ENCODE measurements at regions not wholly inside any gene's neighbourhood (a gene's known extent, or its start where the extent isn't known, plus 50 kb on each side); places are given as distances from the start of the nearest gene placed in this dataset.
"Not testable (repeated sequence)": the region's sequence is repeated elsewhere in the genome, so short reads cannot be mapped to it uniquely, and the experiment has no call there.

- Histone ChIP-seq H3K4me3 (no peak overlapping the region), H3K27me3 (no peaks in the 10 kb centered on the region), H3K36me3 (no peaks in the 10 kb centered on the region), H3K27ac (peak overlapping the region; percentile 85 to 93 (median 92)), H3K9me3 (no peaks in the 10 kb centered on the region), H3K4me1 (peaks cover 52 to 59% of the 10 kb centered on the region in 2 donors)
- peak in 1 of 2 donors; percentile 5 for TF ChIP-seq POLR2A (IDR thresholded peaks at IDR 0.05)
- no peak for TF ChIP-seq CTCF (IDR thresholded peaks at IDR 0.05 in 4 of 5, conservative IDR thresholded peaks at IDR 0.05 in 1 of 5)
- intact Hi-C loops (cut with DNase I; ENCODE audit: low total_unique reads) (loop anchor here (5.0 to 10.0 kb wide), 2 partner anchors 120 to 1622 kb away; no protein-coding TSS in a partner anchor), in situ Hi-C loops (cut with MboI; ENCODE audit: low sequenced_read_pairs in 4 of 4) (no loop called here)
- ATAC-seq (peak; percentile 7 to 54), DNase-seq (no peak)
These were observed 67.9 kb upstream of the SLC35C1 start for GRCh38 chr11:45737056-45737455.

- ATAC-seq = peak; percentile 76 to 78
- H3K27ac ChIP-seq = peak overlapping the region; percentile 85 to 93 (median 92)
- peaks cover 52 to 59% of the 10 kb centered on the region in 2 donors for H3K4me1 ChIP-seq
- intact Hi-C loops (cut with DNase I; ENCODE audit: low total_unique reads) (loop anchor here (1.0 to 10.0 kb wide), 3 partner anchors 68 to 1622 kb away; no protein-coding TSS in a partner anchor), in situ Hi-C loops (cut with MboI; ENCODE audit: low sequenced_read_pairs in 4 of 4) (no loop called here)
- no peaks in the 10 kb centered on the region for H3K36me3 ChIP-seq
- H3K9me3 ChIP-seq = no peaks in the 10 kb centered on the region
- no peak for TF ChIP-seq CTCF (IDR thresholded peaks at IDR 0.05 in 4 of 5, conservative IDR thresholded peaks at IDR 0.05 in 1 of 5)
- no peak for TF ChIP-seq POLR2A (IDR thresholded peaks at IDR 0.05)
- DNase-seq = peak; percentile 86 to 94
- H3K27me3 ChIP-seq = no peaks in the 10 kb centered on the region
- H3K4me3 ChIP-seq = no peak overlapping the region
These were observed 68.5 kb upstream of the SLC35C1 start for GRCh38 chr11:45736424-45736823.

GRCh38 chr11:45733176-45733575, 67.8 kb upstream of the CHST1 start:
- Histone ChIP-seq H3K4me1 (peaks cover 62 to 65% of the 10 kb centered on the region in 2 donors), H3K27me3 (no peaks in the 10 kb centered on the region), H3K9me3 (no peaks in the 10 kb centered on the region), H3K4me3 (no peak overlapping the region), H3K27ac (peak overlapping the region; percentile 85 to 93 (median 92)), H3K36me3 (no peaks in the 10 kb centered on the region)
- no peak for TF ChIP-seq POLR2A (IDR thresholded peaks at IDR 0.05)
- no peak for TF ChIP-seq CTCF (IDR thresholded peaks at IDR 0.05 in 4 of 5, conservative IDR thresholded peaks at IDR 0.05 in 1 of 5)
- in situ Hi-C loops (cut with MboI; ENCODE audit: low sequenced_read_pairs in 4 of 4) (no loop called here), intact Hi-C loops (cut with DNase I; ENCODE audit: low total_unique reads) (loop anchor here (5.0 to 10.0 kb wide), 3 partner anchors 34 to 1618 kb away; partner anchors contain the start of gene CRY2)
- no peak for ATAC-seq
- no peak for DNase-seq

GRCh38 chr11:45732343-45732742, 66.9 kb upstream of the CHST1 start:
- TF ChIP-seq CTCF (IDR thresholded peaks at IDR 0.05 in 4 of 5, conservative IDR thresholded peaks at IDR 0.05 in 1 of 5) (no peak), POLR2A (IDR thresholded peaks at IDR 0.05) (no peak)
- Histone ChIP-seq H3K27me3 (no peaks in the 10 kb centered on the region), H3K9me3 (no peaks in the 10 kb centered on the region), H3K27ac (peak overlapping the region; percentile 85 to 93 (median 92)), H3K4me3 (no peak overlapping the region), H3K36me3 (no peaks in the 10 kb centered on the region), H3K4me1 (peaks cover 62 to 65% of the 10 kb centered on the region in 2 donors)
- DNase-seq (no peak), ATAC-seq (no peak)
- intact Hi-C loops (cut with DNase I; ENCODE audit: low total_unique reads) = loop anchor here (5.0 to 10.0 kb wide), 3 partner anchors 35 to 1618 kb away; partner anchors contain the start of gene CRY2
- in situ Hi-C loops (cut with MboI; ENCODE audit: low sequenced_read_pairs in 4 of 4) = no loop called here

- H3K9me3 ChIP-seq; ATAC-seq; H3K4me3 ChIP-seq; in situ Hi-C loops (cut with MboI; ENCODE audit: low sequenced_read_pairs in 4 of 4); H3K36me3 ChIP-seq; DNase-seq; H3K27me3 ChIP-seq: not testable (repeated sequence)
- H3K4me1 ChIP-seq = peaks cover 56 to 58% of the 10 kb centered on the region in 2 donors
- H3K27ac ChIP-seq = peak overlapping the region; percentile 85 to 93 (median 92)
- intact Hi-C loops (cut with DNase I; ENCODE audit: low total_unique reads) = loop anchor here (5.0 to 10.0 kb wide), 3 partner anchors 36 to 1616 kb away; partner anchors contain the start of gene CRY2
These were observed 65.7 kb upstream of the CHST1 start for GRCh38 chr11:45731171-45731570.

All from gastrocnemius medialis (tissue), 4 donors.